A673 (cell line): ENCODE measurements at regions not wholly inside any gene's neighbourhood (a gene's known extent, or its start where the extent isn't known, plus 50 kb on each side); places are given as distances from the start of the nearest gene placed in this dataset.

Experiments
- EZH2 ChIP-seq: fragments of 200-600 bp; sonication (generic); IDR thresholded peaks from 2 replicates; pipeline ENCODE4 v1.6.1; 2017; ENCODE audit warnings: borderline replicate concordance, low read depth, mild to moderate bottlenecking, mixed read lengths, antibody characterized with exemption, low read length; ENCODE audit not compliant: poor library complexity, severe bottlenecking
- TF ChIP-seq, protein P1 (sequence below): fragments of 300-800, 200-600 bp; sonication (generic); conservative IDR thresholded peaks from 2 replicates; pipeline ENCODE4 v1.5.1; 2017; ENCODE audit warnings: low read depth, mild to moderate bottlenecking, antibody characterized with exemption, low read length, moderate library complexity, mixed read lengths

DNA sequence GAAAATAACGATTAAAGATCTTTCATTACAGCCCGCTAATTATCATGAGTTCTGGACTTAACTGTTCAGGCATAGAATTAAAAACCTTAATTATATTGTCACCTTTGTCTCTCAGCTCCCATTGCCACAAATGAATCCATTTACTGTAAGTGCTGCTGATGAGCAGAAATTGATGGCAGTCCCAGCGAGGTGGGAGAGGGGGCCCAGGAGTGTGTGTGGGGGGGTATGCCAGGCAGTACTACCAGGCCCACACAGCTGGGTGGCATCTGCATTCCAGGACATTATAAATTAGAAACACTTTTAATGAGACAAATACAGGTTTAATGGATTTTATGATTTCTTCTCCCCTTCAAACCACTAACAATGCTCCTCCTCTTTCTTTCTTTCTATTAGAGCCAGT, 196.0 kb downstream of the MELK start:
- TF ChIP-seq, protein P1, sequence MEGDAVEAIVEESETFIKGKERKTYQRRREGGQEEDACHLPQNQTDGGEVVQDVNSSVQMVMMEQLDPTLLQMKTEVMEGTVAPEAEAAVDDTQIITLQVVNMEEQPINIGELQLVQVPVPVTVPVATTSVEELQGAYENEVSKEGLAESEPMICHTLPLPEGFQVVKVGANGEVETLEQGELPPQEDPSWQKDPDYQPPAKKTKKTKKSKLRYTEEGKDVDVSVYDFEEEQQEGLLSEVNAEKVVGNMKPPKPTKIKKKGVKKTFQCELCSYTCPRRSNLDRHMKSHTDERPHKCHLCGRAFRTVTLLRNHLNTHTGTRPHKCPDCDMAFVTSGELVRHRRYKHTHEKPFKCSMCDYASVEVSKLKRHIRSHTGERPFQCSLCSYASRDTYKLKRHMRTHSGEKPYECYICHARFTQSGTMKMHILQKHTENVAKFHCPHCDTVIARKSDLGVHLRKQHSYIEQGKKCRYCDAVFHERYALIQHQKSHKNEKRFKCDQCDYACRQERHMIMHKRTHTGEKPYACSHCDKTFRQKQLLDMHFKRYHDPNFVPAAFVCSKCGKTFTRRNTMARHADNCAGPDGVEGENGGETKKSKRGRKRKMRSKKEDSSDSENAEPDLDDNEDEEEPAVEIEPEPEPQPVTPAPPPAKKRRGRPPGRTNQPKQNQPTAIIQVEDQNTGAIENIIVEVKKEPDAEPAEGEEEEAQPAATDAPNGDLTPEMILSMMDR, result no peak
- TF ChIP-seq EZH2, result no peak
